MG63 (cell line): ENCODE measurements at regions not wholly inside any gene's neighbourhood (a gene's known extent, or its start where the extent isn't known, plus 50 kb on each side); places are given as distances from the start of the nearest gene placed in this dataset.
"Not testable (repeated sequence)": the region's sequence is repeated elsewhere in the genome, so short reads cannot be mapped to it uniquely, and the experiment has no call there.

Experiments
- DNase-seq: peaks from one replicate; pipeline ENCODE4 v3.0.0-alpha.2; 2020
- H3K27me3 ChIP-seq: fragments of 250-450 bp; sonication (Bioruptor Pico); 2 replicates; pipeline ENCODE4 v1.5.1; 2020; ENCODE audit warnings: mild to moderate bottlenecking, moderate library complexity
- H3K36me3 ChIP-seq: fragments of 250-450 bp; sonication (Bioruptor Pico); 2 replicates; pipeline ENCODE4 v1.5.1; 2020; ENCODE audit warnings: mild to moderate bottlenecking, moderate library complexity
- H3K4me3 ChIP-seq: fragments of 250-450 bp; sonication (Bioruptor Pico); 2 replicates; pipeline ENCODE4 v1.5.1; 2020; ENCODE audit warnings: mild to moderate bottlenecking, moderate library complexity
- H3K9me3 ChIP-seq: fragments of 250-450 bp; sonication (Bioruptor Pico); 2 replicates; pipeline ENCODE4 v1.5.1; 2020; ENCODE audit warnings: mild to moderate bottlenecking, moderate library complexity

DNA sequence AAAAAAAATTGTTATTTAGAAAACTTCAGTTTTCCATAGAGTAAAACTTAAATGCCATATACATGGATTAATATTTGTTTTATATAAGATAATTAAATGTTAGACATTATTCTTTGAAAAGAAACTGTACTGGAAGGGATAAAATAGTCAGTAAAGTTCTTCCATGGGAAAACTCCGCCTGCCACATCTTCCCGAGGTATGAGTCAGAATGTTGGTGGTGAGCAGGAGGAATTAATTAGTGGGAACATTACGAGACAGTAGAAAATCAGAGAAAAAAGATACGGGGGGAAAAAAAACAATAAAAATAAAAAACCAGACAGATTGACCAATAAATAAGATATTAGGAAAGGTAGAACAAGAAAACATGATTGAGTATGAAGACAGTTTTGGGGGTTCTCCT, 930.3 kb upstream of the C9orf72 start:
- DNase-seq: no peak
- H3K36me3 ChIP-seq: no peaks in the 10 kb centered on the region
- no peak overlapping the region for H3K4me3 ChIP-seq
- no peaks in the 10 kb centered on the region for H3K9me3 ChIP-seq
- H3K27me3 ChIP-seq: no peaks in the 10 kb centered on the region

DNA sequence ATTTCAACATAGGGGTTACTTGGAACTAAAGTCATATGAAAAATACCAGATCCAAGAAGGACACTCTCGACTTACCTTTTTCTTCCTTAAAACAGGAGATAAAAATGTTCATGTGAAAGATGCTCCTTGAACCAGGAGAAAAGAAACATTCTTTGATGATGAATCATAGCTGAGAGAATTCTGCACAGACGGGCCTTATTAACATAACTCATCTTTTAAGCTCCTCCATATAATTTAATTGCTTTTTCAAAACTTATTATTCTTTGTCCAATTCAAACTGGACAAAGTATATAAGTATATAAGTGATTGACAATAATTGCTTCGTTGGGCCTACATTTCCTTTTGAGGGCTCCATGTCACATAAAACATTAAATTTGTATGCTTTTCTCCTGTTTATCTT, 945.2 kb upstream of the C9orf72 start:
- Histone ChIP-seq H3K9me3 (no peaks in the 10 kb centered on the region), H3K27me3 (no peaks in the 10 kb centered on the region)

GRCh38 chr9:28524309-28524708, 951.0 kb upstream of the C9orf72 start:
- not testable (repeated sequence) for DNase-seq, H3K9me3 ChIP-seq, H3K4me3 ChIP-seq

More for the DNA sequence above, 945.2 kb upstream of the C9orf72 start:
- no peaks in the 10 kb centered on the region for H3K36me3 ChIP-seq
- H3K4me3 ChIP-seq: no peak overlapping the region
- no peak for DNase-seq

DNA sequence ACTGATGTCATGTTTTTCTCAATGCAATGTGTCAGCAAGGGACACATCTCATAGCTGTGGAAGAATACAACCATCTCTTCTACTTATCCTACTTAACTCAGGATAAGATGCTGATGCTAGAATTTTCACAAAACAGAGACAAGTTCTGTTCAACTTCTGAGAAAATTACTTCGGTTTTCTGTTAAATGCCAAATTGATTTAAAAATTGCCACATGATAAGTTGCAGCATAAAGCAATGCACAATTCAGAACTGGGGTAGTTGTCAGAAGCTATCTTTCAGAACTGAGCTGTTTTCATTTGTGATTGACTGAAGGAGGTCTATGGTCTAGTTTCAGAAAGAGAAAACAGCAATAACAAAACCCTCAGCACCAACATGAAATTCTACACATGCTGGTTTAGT, 954.8 kb upstream of the C9orf72 start:
- H3K27me3 ChIP-seq: no peaks in the 10 kb centered on the region
- no peak for DNase-seq
- no peaks in the 10 kb centered on the region for H3K36me3 ChIP-seq
- no peaks in the 10 kb centered on the region for H3K9me3 ChIP-seq
- no peak overlapping the region for H3K4me3 ChIP-seq

More at GRCh38 chr9:28524309-28524708, 951.0 kb upstream of the C9orf72 start:
- H3K27me3 ChIP-seq, H3K36me3 ChIP-seq: not testable (repeated sequence)

DNA sequence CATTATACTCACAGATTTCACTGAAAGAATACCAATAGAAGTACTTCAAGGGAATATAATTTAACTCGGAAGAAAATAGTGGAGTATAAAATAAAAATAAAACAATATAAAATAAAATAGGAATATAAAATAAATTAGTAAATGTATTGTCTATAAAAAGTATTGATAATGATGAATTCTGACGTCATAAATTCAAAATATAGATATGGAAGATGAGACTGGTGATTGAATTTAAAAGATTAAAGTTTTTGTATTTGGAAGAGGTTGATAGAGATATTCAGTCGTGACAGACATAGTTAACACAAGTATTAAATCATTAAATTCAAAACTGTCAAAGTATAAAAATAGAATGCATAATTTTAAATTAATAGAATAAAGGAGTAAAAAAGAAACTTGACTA, 964.9 kb upstream of the C9orf72 start:
- no peak overlapping the region for H3K4me3 ChIP-seq
- H3K27me3 ChIP-seq: no peaks in the 10 kb centered on the region
- no peak for DNase-seq
- H3K36me3 ChIP-seq: no peaks in the 10 kb centered on the region
- no peaks in the 10 kb centered on the region for H3K9me3 ChIP-seq

DNA sequence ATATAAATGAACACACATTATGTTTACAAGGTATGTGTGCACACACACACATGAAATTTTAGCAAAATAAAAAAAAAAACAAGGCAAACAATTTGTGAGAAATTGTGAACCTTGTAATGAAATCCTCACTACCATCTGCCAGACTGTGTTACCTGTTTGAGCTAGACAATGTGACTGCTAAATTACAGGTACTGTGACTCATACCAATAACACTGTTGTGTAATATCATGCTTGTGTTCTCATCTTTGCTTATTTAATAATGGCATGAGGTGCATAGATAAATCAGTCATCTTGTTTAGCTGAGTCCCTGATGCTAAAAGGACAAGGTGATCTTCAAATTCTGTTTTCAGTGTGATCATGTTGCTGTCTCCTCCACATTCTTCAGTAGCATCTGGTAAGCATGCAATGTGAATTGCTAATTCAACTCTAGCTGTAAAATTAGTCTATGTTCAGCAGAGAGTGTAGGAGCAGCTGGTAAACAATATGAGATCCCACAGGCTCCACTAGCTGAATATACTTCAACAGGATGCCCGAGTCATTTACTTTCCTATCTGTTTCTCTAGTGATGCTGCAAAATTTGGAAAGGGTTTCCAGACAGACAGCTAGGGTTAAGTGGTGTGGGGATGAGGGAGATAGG, 966.3 kb upstream of the C9orf72 start:
- H3K36me3 ChIP-seq: no peaks in the 10 kb centered on the region
- no peaks in the 10 kb centered on the region for H3K9me3 ChIP-seq
- DNase-seq: no peak
- H3K27me3 ChIP-seq: no peaks in the 10 kb centered on the region
- H3K4me3 ChIP-seq: no peak overlapping the region

GRCh38 chr9:28542928-28543327, 969.6 kb upstream of the C9orf72 start:
- Histone ChIP-seq H3K9me3 (no peaks in the 10 kb centered on the region), H3K36me3 (no peaks in the 10 kb centered on the region), H3K27me3 (no peaks in the 10 kb centered on the region), H3K4me3 (no peak overlapping the region)
- no peak for DNase-seq

GRCh38 chr9:28547527-28547926, 974.2 kb upstream of the C9orf72 start:
- H3K9me3 ChIP-seq: no peaks in the 10 kb centered on the region
- H3K27me3 ChIP-seq: no peaks in the 10 kb centered on the region
- no peak for DNase-seq
- no peaks in the 10 kb centered on the region for H3K36me3 ChIP-seq
- no peak overlapping the region for H3K4me3 ChIP-seq

DNA sequence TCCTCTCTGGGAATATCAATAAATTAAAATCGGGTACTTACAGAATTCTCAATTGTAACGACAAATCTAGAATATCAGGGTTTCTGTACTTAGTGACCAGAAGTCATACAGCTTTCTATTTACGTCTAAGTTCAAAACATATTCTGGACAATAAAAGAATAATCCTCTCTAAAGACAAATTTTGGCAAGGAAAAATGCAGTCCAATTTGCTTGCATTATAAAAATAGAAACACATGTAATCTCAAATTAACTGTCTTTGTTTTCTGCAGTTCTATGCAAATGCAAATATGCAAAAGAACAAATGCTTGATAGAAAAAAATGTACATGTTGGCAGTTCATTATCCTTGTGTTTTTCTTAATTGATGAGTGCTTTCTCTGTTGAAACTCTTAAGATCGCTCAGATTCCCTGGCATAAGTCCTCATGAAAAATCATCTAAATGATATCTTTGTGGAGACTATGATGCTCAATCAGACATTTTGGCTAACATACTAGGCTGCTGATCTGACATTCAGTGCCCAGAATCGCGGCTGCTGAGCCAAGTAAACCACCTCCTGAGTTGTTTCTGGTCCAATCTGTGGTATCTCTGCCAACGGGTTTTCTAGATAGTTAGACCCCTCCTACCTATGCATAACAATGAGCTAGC, 990.1 kb upstream of the C9orf72 start:
- no peak for DNase-seq
- no peaks in the 10 kb centered on the region for H3K9me3 ChIP-seq
- H3K27me3 ChIP-seq: no peaks in the 10 kb centered on the region
- H3K4me3 ChIP-seq: no peak overlapping the region
- H3K36me3 ChIP-seq: no peaks in the 10 kb centered on the region

GRCh38 chr9:28583832-28584231, 1010.6 kb upstream of the C9orf72 start:
- Histone ChIP-seq H3K4me3 (no peak overlapping the region), H3K36me3 (no peaks in the 10 kb centered on the region), H3K27me3 (no peaks in the 10 kb centered on the region), H3K9me3 (no peaks in the 10 kb centered on the region)
- no peak for DNase-seq

- Histone ChIP-seq H3K36me3 (no peaks in the 10 kb centered on the region), H3K4me3 (no peak overlapping the region), H3K9me3 (no peaks in the 10 kb centered on the region), H3K27me3 (no peaks in the 10 kb centered on the region)
- no peak for DNase-seq
Observed at GRCh38 chr9:28584542-28584941, 1011.3 kb upstream of the C9orf72 start.

- no peak for DNase-seq
- no peaks in the 10 kb centered on the region for H3K27me3 ChIP-seq
- H3K36me3 ChIP-seq: no peaks in the 10 kb centered on the region
- no peak overlapping the region for H3K4me3 ChIP-seq
- H3K9me3 ChIP-seq: no peaks in the 10 kb centered on the region
Observed at GRCh38 chr9:28587052-28587451, 1013.8 kb upstream of the C9orf72 start.

GRCh38 chr9:28598408-28598807, 1025.1 kb upstream of the C9orf72 start:
- no peaks in the 10 kb centered on the region for H3K9me3 ChIP-seq
- H3K36me3 ChIP-seq: no peaks in the 10 kb centered on the region
- no peak overlapping the region for H3K4me3 ChIP-seq
- H3K27me3 ChIP-seq: no peaks in the 10 kb centered on the region
- no peak for DNase-seq

DNA sequence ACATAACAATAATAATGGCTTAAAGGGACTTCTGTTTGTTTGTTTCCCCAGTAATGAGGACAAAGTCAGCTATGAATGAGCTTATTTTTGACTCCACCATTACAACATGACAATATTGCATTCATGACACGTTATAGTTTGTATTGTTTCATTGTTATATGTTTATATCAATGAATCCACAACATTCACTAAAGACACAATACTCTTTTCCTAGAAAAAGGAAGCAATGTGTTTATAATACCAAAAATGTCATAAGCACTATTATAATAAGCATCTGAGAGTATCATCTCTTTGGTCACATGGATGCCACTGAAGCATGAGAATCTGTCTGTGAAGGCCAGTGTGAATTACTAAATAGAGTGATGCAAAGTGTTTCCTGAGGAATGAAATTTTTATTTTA, 1026.9 kb upstream of the C9orf72 start:
- Histone ChIP-seq H3K36me3 (no peaks in the 10 kb centered on the region), H3K27me3 (no peaks in the 10 kb centered on the region), H3K9me3 (no peaks in the 10 kb centered on the region), H3K4me3 (no peak overlapping the region)
- no peak for DNase-seq

GRCh38 chr9:28607843-28608242, 1034.6 kb upstream of the C9orf72 start:
- no peak for DNase-seq
- Histone ChIP-seq H3K36me3 (no peaks in the 10 kb centered on the region), H3K27me3 (no peaks in the 10 kb centered on the region), H3K9me3 (no peaks in the 10 kb centered on the region), H3K4me3 (no peak overlapping the region)

DNA sequence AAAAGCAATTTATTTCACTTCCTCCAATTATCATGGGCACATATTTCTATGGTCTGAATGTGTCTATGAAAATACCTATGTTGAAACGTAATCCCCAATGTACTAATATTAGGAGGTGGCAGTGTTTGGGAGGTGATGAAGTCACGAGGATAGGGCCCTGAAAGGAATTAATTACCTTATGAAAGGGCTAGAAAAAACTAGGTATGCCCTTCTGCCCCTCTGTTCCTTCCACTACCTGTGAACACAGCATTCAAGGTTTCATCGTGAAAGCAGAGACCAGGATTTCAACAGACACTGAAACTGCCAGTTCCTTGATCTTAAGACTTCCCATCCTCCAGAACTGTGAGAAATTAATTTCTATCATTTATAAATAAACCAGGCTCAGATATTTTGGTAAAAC, 1037.1 kb upstream of the C9orf72 start:
- Histone ChIP-seq H3K9me3 (no peaks in the 10 kb centered on the region), H3K27me3 (no peaks in the 10 kb centered on the region), H3K4me3 (no peak overlapping the region), H3K36me3 (no peaks in the 10 kb centered on the region)
- no peak for DNase-seq

- no peaks in the 10 kb centered on the region for H3K27me3 ChIP-seq
- DNase-seq: no peak
- no peaks in the 10 kb centered on the region for H3K36me3 ChIP-seq
- H3K4me3 ChIP-seq: no peak overlapping the region
- no peaks in the 10 kb centered on the region for H3K9me3 ChIP-seq
Observed at GRCh38 chr9:28616310-28616709, 1043.0 kb upstream of the C9orf72 start.

DNA sequence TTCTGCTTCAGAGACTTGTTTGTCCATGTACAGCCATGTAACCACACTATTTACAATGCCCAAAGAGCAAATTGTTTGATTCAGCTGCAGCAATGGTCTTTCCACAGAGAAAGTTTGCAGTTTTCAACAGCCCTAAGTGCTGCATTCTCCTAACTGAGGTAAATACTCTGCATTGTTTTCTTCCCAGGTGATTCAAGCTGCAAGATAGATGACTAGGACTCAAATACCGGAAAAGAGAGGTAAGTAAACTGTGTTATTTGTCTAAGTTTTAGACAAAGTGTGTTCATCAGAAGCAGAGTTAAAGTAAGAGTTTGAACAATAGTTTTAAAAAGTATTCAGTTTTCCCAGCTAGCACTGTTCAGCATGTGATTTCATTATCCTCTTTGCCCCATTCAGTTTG, 1046.7 kb upstream of the C9orf72 start:
- no peaks in the 10 kb centered on the region for H3K36me3 ChIP-seq
- no peaks in the 10 kb centered on the region for H3K27me3 ChIP-seq
- no peak for DNase-seq
- no peak overlapping the region for H3K4me3 ChIP-seq
- no peaks in the 10 kb centered on the region for H3K9me3 ChIP-seq
